ENCODE measurements at regions not wholly inside any gene's neighbourhood (a gene's known extent, or its start where the extent isn't known, plus 50 kb on each side); places are given as distances from the start of the nearest gene placed in this dataset.
"Not testable (repeated sequence)": the region's sequence is repeated elsewhere in the genome, so short reads cannot be mapped to it uniquely, and the experiment has no call there.

- no peak for DNase-seq
These were observed 94.2 kb upstream of the ABCB5 start for GRCh38 chr7:20521243-20521642.

GRCh38 chr7:20529260-20529659 lies 86.2 kb upstream of the ABCB5 start:
- no peak for DNase-seq

DNA sequence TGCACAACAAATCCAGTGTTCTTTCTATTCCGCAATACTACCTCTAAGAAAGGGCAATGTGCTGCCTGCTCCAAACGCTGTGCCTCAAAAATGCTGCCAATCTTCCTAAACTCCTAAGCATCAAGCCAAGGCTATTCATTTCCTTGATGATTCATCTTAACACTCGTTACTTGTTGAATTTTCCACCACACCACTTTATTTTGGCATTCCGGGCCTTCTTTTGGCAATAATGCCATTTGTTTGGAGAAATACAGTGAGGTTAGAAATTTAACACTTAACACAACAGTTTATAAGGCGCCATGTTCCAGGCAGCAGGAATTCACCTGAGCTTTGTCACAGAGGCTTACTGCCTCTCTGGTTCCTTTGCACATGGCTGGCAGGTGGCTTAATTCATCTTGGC lies 82.6 kb upstream of the ABCB5 start:
- DNase-seq, result no peak

DNA sequence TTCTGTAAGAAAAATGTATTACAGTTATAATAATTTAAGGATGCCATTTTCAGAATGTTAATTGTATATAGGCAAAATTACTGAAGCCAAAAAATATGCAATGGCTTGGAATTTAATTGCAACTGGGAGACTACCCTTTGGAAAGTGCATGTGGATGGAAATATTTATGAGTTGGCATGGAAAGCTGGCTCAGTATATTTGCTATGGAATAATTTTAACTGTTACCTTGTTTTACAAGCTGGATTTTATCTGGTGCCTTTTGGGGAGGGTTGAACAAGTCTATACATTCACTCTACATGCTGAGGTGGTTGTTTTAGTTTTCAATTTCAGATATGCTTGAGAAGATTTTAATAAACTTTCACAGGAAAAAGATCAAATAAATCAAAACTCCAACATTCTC lies 80.9 kb upstream of the ABCB5 start:
- DNase-seq, result no peak

DNA sequence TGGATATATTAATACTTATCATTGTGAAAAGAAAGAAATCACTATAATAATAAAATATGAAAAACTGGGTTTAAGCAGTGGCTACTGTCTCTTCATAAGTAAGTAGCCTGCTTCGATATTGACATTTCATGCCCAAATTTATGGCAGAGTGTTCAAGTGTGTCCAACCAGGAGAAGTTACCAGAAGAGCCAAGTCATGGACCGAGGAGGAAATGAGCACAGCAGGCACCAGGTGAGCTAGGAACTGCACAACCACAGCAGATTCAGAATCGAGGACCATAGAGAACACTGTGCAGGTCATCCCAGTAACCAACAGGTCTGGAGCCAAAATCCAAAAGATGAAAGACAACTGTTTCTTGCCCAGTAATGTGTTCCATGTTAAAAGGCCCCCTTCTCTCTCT lies 79.9 kb upstream of the ABCB5 start:
- no peak for DNase-seq

DNA sequence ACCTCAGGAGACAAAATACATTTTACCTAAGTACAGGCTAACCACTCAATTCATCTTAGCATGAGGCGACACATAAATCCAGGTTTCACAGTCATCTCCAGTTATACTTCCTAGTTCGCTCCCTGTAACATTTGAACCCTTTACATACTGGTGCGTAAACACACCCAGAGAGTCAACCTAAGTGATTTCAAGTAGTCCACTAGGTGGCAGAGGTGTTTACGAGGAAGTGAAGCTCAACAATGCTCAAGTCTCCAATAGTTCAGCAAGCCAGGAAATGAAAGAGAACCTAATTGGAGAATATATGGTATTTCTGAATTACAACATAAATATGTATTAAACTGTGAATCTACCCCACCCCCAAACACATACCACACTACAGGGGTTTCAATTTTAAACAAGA lies 76.3 kb upstream of the ABCB5 start:
- no peak for DNase-seq

- DNase-seq, result no peak
These were observed 73.7 kb upstream of the ABCB5 start for GRCh38 chr7:20541608-20542349.

- no peak for DNase-seq
These were observed 72.9 kb upstream of the ABCB5 start for GRCh38 chr7:20542594-20542993.

DNA sequence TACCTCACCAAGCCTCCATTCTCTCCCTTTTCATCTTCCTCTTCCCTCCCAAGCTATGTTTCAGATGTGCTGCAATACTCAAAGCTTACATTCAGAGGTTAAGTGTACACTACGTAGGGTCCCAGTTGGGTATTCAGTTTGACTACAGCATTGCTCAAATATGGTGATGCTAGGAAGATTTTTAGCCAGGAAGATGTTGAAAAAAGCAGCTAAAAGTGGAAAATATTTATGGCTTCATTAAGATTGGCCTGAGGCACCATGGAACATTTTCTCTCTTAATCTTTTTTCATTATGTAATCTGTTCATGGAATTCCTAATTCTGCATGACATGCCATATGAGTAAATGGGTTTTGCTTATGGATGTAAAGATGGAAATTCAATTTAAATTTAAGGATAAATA lies 72.0 kb upstream of the ABCB5 start:
- no peak for DNase-seq

- no peak for DNase-seq
These were observed 70.5 kb upstream of the ABCB5 start for GRCh38 chr7:20545016-20545415.

DNA sequence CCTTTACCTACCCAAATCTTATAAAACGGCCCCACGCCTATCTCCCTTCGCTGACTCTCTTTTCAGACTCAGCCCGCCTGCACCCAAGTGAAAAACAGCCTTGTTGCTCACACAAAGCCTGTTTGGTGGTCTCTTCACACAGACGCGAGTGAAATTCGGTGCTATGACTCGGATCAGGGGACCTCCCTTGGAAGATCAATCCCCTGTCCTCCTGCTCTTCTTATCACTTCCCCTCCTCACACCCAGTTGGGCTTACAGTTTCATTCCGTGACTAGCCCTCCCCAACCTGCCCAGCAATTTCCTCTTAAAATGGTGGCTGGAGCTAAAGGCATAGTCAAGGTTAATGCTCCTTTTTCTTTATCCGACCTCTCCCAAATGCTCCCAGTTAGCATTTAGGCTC lies 68.5 kb upstream of the ABCB5 start:
- DNase-seq, result not testable (repeated sequence)

DNA sequence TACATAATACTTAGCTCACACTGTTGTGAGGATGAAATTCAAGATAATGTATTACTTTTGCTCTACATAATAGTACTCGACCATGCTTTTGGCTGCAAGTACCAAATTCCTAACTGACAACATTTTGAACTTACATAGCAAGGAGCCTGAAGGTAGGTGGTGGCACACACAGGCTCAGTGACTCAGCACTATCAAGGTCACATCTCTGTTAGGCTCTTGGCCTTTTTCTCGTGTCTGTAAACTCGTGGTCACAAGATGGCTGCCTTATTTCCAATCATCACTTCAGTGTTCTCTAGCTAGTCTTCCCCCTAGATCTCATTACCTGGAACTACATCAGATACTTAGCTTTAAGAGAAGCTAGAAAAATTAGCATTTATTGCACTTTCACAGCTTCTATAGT lies 61.4 kb upstream of the ABCB5 start:
- no peak for DNase-seq

- DNase-seq, result no peak
These were observed 59.4 kb upstream of the ABCB5 start for GRCh38 chr7:20556091-20556490.

DNA sequence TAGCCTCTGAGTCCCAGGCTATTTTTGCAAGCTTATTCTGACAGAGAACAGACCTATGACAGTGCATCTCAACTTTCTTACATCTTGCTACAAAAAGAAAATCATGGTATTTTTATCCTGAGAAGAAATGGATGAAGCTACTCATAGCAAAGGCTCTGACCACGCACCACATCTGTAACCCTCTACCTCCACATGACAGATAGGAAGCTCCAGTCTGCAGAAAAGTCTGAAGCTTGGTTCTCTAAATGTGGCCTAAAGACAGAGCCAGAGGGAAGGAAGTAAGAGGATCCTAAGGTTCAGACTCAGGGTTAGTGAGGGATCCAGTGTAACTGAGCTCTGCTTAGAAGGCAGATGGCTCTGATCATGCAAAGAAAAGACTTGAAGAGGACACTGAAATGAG lies 58.4 kb upstream of the ABCB5 start:
- no peak for DNase-seq

GRCh38 chr7:20558963-20559716 lies 56.3 kb upstream of the ABCB5 start:
- DNase-seq, result no peak

GRCh38 chr7:20559883-20560282 lies 55.6 kb upstream of the ABCB5 start:
- no peak for DNase-seq

GRCh38 chr7:20560325-20561180 lies 54.9 kb upstream of the ABCB5 start:
- DNase-seq, result no peak

GRCh38 chr7:20561466-20561865 lies 54.0 kb upstream of the ABCB5 start:
- DNase-seq, result no peak

GRCh38 chr7:20561908-20562307 lies 53.6 kb upstream of the ABCB5 start:
- DNase-seq, result no peak

DNA sequence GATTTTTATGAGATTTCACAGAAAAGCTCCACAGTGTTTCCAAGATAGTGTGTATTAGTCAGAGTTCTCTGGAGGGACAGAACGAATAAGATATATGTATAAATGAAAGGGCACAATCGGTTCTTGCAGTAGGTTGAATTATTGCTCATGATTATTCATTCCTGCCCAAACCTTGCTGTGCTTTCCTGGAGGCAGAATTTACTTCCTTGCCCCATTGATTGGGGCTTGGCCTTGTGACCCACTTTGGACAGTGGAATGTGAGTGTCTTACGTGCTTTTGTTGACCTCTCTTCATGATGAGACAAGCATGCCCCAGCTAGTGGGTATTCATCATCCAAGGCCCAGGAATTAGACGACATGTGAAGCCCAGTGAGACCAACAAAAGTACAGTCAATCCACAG lies 53.0 kb upstream of the ABCB5 start:
- no peak for DNase-seq
